Smooth muscle cell (in vitro differentiated cells): ENCODE measurements at regions not wholly inside any gene's neighbourhood (a gene's known extent, or its start where the extent isn't known, plus 50 kb on each side); places are given as distances from the start of the nearest gene placed in this dataset.

ENCODE experiments used
- DNase-seq: peaks from one replicate; lab custom pipeline; 2025; ENCODE audit not compliant: unreplicated experiment; lab: John Stamatoyannopoulos, UW
- H2AFZ ChIP-seq: fragments of 200-600 bp; sonication (generic); 2 replicates; pipeline ENCODE4 v1.6.0; 2016; ENCODE audit warnings: antibody characterized with exemption, low read depth, mild to moderate bottlenecking
- H3F3A ChIP-seq: fragments of 200-600 bp; sonication (generic); 2 replicates; pipeline ENCODE4 v1.6.0; 2017; ENCODE audit warnings: antibody characterized with exemption, low read depth
- H3K27ac ChIP-seq: fragments of 200-600 bp; sonication (generic); 2 replicates; pipeline ENCODE4 v1.5.1; 2016; ENCODE audit warnings: low read depth, mild to moderate bottlenecking
- H3K27me3 ChIP-seq: fragments of 200-600 bp; sonication (generic); 2 replicates; pipeline ENCODE4 v1.6.1; 2016; ENCODE audit warnings: low read depth, mild to moderate bottlenecking
- H3K36me3 ChIP-seq: fragments of 200-600 bp; sonication (generic); 2 replicates; pipeline ENCODE4 v1.5.1; 2016; ENCODE audit warnings: low read depth
- H3K4me1 ChIP-seq: fragments of 200-600 bp; sonication (generic); 2 replicates; pipeline ENCODE4 v1.5.1; 2016; ENCODE audit warnings: low read depth
- H3K4me2 ChIP-seq: fragments of 200-600 bp; sonication (generic); 2 replicates; pipeline ENCODE4 v1.6.0; 2016; ENCODE audit warnings: mild to moderate bottlenecking
- H3K4me3 ChIP-seq: fragments of 200-600 bp; sonication (generic); 2 replicates; pipeline ENCODE4 v1.5.1; 2016; ENCODE audit warnings: mild to moderate bottlenecking
- H3K79me2 ChIP-seq: fragments of 200-600 bp; sonication (generic); 2 replicates; pipeline ENCODE4 v1.6.0; 2016; ENCODE audit warnings: low read depth, mild to moderate bottlenecking
- H3K9ac ChIP-seq: fragments of 200-600 bp; sonication (generic); 2 replicates; pipeline ENCODE4 v1.6.0; 2016; ENCODE audit warnings: low read depth
- H3K9me3 ChIP-seq: fragments of 200-600 bp; sonication (generic); replicated peaks from 2 replicates; pipeline ENCODE4 v1.5.1; 2016; ENCODE audit warnings: low read depth
- H4K20me1 ChIP-seq: fragments of 200-600 bp; sonication (generic); 2 replicates; pipeline ENCODE4 v1.6.0; 2016; ENCODE audit warnings: low read depth
- WGBS: methylation state at CpG from one replicate; pipeline ENCODE4 v1.1.7; 2016; ENCODE audit warnings: low lambda C conversion rate; 5-methylcytosine and 5-hydroxymethylcytosine counted together
- TF ChIP-seq, protein P1 (sequence below): fragments of 200-600 bp; sonication (generic); IDR thresholded peaks from 2 replicates; pipeline ENCODE4 v1.5.1; 2017; ENCODE audit warnings: borderline replicate concordance, mild to moderate bottlenecking, antibody characterized with exemption; ENCODE audit not compliant: insufficient read depth, poor library complexity, severe bottlenecking

GRCh38 chr5:63894690-63895089, 67.6 kb downstream of the HTR1A start:
- DNase-seq = no peak
- H2AFZ ChIP-seq = no peak overlapping the region
- no peaks in the 10 kb centered on the region for H3K27me3 ChIP-seq
- H3K27ac ChIP-seq = no peak overlapping the region
- no peaks in the 10 kb centered on the region for H3K79me2 ChIP-seq
- no peak overlapping the region for H3K4me3 ChIP-seq
- no peak overlapping the region for H3K9ac ChIP-seq
- H3K4me1 ChIP-seq = peaks cover 7% of the 10 kb centered on the region
- TF ChIP-seq, protein P1, sequence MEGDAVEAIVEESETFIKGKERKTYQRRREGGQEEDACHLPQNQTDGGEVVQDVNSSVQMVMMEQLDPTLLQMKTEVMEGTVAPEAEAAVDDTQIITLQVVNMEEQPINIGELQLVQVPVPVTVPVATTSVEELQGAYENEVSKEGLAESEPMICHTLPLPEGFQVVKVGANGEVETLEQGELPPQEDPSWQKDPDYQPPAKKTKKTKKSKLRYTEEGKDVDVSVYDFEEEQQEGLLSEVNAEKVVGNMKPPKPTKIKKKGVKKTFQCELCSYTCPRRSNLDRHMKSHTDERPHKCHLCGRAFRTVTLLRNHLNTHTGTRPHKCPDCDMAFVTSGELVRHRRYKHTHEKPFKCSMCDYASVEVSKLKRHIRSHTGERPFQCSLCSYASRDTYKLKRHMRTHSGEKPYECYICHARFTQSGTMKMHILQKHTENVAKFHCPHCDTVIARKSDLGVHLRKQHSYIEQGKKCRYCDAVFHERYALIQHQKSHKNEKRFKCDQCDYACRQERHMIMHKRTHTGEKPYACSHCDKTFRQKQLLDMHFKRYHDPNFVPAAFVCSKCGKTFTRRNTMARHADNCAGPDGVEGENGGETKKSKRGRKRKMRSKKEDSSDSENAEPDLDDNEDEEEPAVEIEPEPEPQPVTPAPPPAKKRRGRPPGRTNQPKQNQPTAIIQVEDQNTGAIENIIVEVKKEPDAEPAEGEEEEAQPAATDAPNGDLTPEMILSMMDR = no peak
- 75% methylated on average over 1 of the region's 1 CpG for WGBS
- no peaks in the 10 kb centered on the region for H4K20me1 ChIP-seq
- H3F3A ChIP-seq = no peaks in the 10 kb centered on the region
- no peak overlapping the region for H3K4me2 ChIP-seq
- no peaks in the 10 kb centered on the region for H3K36me3 ChIP-seq
- no peaks in the 10 kb centered on the region for H3K9me3 ChIP-seq

- no peak for DNase-seq
- H3K79me2 ChIP-seq = no peaks in the 10 kb centered on the region
- H2AFZ ChIP-seq = no peak overlapping the region
- no peaks in the 10 kb centered on the region for H3K36me3 ChIP-seq
- H3K9ac ChIP-seq = no peak overlapping the region
- H3K27ac ChIP-seq = no peak overlapping the region
- TF ChIP-seq, protein P1 = no peak
- H3K9me3 ChIP-seq = no peaks in the 10 kb centered on the region
- no peaks in the 10 kb centered on the region for H4K20me1 ChIP-seq
- no peaks in the 10 kb centered on the region for H3F3A ChIP-seq
- H3K4me3 ChIP-seq = no peak overlapping the region
- H3K4me1 ChIP-seq = no peaks in the 10 kb centered on the region
- no peak overlapping the region for H3K4me2 ChIP-seq
- 57% methylated on average over 1 of the region's 1 CpG for WGBS
- H3K27me3 ChIP-seq = no peaks in the 10 kb centered on the region
Observed at GRCh38 chr5:63878788-63879187, 83.5 kb downstream of the HTR1A start.

DNA sequence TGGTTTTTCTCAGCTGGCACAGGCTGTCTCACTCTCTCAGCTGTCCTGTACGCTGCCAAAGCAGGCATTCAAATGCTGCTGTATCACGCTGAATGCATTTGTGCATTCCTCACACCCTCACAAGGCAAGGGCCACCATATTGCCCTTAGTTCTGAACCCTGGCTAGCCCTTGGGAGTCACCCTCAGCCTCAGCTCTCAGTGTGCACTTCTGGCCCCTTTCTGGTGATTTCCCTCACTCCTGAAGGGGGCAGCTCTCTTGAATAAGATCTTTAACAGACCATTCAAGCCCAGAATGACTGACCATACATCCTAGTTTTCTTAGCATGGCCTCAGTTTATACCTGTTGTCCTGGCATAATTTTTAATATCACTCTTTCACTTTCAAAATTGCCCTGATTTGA, 84.3 kb downstream of the HTR1A start:
- H3K4me3 ChIP-seq = no peak overlapping the region
- H3F3A ChIP-seq = no peaks in the 10 kb centered on the region
- H3K27ac ChIP-seq = no peak overlapping the region
- H3K79me2 ChIP-seq = no peaks in the 10 kb centered on the region
- no peak overlapping the region for H3K4me2 ChIP-seq
- DNase-seq = no peak
- H4K20me1 ChIP-seq = no peaks in the 10 kb centered on the region
- TF ChIP-seq, protein P1 = no peak
- no peaks in the 10 kb centered on the region for H3K9me3 ChIP-seq
- H3K36me3 ChIP-seq = no peaks in the 10 kb centered on the region
- no peak overlapping the region for H3K9ac ChIP-seq
- no peaks in the 10 kb centered on the region for H3K4me1 ChIP-seq
- no peak overlapping the region for H2AFZ ChIP-seq
- no peaks in the 10 kb centered on the region for H3K27me3 ChIP-seq
- 92% methylated on average over 2 of the region's 2 CpGs for WGBS

- Histone ChIP-seq H3K27ac (no peak overlapping the region), H3K4me3 (no peak overlapping the region), H3F3A (no peaks in the 10 kb centered on the region), H4K20me1 (no peaks in the 10 kb centered on the region), H3K4me1 (no peaks in the 10 kb centered on the region), H3K36me3 (no peaks in the 10 kb centered on the region), H3K4me2 (no peak overlapping the region), H3K79me2 (no peaks in the 10 kb centered on the region), H3K9me3 (peaks cover 7% of the 10 kb centered on the region), H2AFZ (no peak overlapping the region), H3K9ac (no peak overlapping the region), H3K27me3 (no peaks in the 10 kb centered on the region)
- TF ChIP-seq, protein P1 = no peak
- DNase-seq = no peak
- 90% methylated on average over 1 of the region's 1 CpG for WGBS
Observed at GRCh38 chr5:63860379-63860778, 101.9 kb downstream of the HTR1A start.
